HG03108 (cell line): ENCODE measurements at regions not wholly inside any gene's neighbourhood (a gene's known extent, or its start where the extent isn't known, plus 50 kb on each side); places are given as distances from the start of the nearest gene placed in this dataset.
"Not testable (repeated sequence)": the region's sequence is repeated elsewhere in the genome, so short reads cannot be mapped to it uniquely, and the experiment has no call there.

Source experiments
- ATAC-seq: cut with Tn5 transposase; IDR thresholded peaks from one replicate; pipeline ENCODE4 v1.9.1; 2021; ENCODE audit warnings: moderate library complexity; ENCODE audit not compliant: unreplicated experiment

DNA sequence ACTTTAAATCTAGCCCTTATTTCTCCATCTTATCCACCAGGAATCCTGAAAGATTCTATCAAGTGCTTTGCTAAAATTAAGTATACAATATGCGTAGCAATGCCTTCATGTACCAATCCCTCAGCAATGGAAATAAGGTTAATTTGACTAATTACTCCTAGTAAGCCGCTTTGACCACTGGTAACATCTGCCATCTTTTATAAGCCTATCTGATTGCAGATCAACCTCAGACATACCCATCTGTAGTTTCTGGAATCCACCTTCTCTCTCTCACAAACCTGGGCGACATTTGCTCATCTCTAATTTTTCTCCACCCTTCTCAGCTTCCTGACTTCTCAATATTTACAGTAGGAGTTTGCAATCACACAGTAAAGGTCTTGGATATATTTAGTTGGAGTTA is 138.8 kb upstream of the CRHR1 start:
- no peak for ATAC-seq

GRCh38 chr17:45646288-45646988 is 137.7 kb upstream of the CRHR1 start:
- ATAC-seq = no peak

DNA sequence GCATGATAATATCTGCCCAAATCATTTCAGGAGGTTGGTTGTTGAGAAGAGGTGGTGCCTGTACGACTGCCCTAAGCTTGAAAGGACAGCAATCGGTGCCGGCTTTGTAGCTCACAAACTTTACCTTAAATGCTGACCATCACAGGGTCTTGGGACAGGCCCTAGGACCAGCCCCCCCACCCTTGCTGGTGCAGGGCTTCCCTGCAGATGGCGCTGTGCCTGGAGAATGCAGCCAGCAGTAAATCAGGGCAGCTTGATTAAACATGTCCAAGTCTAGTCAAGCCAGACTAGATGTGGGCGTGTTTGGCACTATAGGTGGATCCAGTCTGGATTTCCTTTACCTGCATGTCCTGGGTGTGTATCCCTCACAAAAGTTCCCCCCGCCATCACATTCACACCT is 135.5 kb upstream of the CRHR1 start:
- ATAC-seq = no peak

GRCh38 chr17:45649796-45650195 is 134.3 kb upstream of the CRHR1 start:
- ATAC-seq = no peak

GRCh38 chr17:45650561-45650960 is 133.6 kb upstream of the CRHR1 start:
- ATAC-seq = no peak

DNA sequence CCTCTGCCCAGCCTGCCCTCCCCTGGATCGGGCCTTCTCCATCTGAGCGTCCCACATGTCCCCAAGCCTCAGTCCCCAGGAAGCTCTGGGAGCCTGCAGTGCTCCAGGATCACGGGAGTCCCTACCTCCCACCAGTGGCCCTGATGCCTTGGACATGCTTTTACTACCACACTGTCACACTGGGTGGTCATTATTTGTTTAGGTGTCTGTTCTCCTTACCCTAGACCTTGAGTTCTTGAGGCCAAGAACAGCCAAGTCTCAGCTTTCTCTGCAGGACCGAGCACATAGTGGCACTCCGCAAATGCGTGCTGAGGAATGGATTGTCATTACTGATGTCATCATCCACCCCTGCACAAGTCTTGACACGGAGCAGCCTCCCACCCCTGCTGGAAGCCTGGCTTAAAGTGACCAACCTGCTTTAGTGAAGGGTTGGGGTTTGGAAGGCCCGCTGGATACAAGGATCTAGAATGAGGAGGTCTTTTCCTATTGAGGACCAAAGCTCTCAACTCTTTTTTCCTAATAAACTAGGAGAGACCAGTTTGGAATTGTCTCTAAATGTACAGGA is 132.9 kb upstream of the CRHR1 start:
- no peak for ATAC-seq

DNA sequence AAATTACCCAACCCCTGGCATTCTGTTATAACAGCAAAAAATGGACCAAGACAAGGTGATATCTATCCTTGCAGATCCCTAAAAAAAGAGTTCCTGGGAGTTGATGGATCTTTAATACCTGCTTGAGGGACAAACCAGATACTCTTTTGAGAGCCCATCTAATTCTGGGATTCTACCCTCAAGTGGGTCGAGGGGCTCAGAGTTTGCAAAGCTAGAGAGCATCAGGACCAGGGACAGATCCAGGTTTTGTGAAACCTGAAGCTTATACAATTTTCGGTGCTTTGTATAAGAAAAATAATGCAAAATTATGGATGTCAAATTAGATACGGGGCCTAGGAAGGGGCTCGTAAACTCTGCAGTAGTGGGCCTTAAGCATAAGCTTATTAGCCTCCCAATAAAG is 130.5 kb upstream of the CRHR1 start:
- ATAC-seq = no peak

GRCh38 chr17:45656527-45657181 is 127.5 kb upstream of the CRHR1 start:
- no peak for ATAC-seq

DNA sequence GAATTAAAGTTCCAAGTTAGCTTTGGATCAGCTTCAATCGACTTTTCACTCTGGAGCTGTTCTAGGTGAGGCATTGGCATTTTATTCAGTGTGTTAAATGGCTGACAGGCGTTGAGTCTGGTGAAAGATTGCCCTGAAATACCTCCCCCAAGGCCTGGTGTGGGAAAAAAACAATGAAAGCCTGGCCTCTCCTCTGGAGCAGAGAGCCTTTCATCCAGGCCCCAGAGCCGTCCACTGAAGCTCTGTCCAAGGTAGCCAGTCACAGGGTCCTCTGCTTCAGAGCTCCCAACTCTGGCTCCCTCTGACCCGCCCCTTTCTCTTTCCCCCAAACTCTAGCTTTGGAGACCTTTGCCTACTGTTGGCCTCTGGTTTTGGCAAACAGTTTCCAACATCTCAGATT is 123.6 kb upstream of the CRHR1 start:
- ATAC-seq = no peak

DNA sequence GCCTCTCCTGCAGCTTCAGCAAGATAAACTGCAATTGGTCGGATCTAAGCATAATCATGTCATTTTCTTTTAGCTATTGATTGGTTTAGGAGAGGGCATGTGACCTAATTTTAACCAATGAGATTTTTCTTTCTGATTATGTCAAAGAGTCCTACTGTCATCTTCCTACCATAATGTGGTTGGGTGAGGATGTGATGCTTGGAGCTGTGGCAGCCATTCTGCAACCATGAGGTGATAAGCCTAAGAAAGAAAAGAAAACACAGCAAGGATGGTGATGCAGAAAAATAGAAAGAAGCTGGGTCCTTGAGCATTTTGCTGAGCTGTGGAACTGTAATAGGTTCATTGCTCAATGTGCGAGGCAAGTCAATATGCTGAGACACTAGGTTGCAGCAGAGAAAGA is 121.7 kb upstream of the CRHR1 start:
- no peak for ATAC-seq

GRCh38 chr17:45663772-45664171 is 120.3 kb upstream of the CRHR1 start:
- no peak for ATAC-seq

DNA sequence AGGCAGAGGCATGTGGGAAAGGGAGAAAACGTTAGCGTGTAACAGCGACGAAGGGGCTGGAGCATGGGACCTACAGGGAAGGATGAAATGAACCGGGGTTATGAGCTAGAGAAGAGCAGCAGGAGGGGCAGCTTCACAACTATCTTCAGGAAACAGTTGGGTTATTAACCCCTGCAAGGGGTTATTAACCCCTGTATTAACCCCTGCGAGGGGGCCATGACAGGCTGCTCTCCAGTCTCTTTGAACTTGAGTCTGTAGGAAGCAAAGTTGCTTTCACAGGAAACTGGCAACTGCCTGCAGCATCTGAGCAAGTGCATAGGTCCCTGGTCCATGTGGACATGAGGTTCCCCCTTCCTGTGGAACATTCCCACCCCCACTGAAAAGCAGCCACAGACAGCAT is 119.2 kb upstream of the CRHR1 start:
- no peak for ATAC-seq

DNA sequence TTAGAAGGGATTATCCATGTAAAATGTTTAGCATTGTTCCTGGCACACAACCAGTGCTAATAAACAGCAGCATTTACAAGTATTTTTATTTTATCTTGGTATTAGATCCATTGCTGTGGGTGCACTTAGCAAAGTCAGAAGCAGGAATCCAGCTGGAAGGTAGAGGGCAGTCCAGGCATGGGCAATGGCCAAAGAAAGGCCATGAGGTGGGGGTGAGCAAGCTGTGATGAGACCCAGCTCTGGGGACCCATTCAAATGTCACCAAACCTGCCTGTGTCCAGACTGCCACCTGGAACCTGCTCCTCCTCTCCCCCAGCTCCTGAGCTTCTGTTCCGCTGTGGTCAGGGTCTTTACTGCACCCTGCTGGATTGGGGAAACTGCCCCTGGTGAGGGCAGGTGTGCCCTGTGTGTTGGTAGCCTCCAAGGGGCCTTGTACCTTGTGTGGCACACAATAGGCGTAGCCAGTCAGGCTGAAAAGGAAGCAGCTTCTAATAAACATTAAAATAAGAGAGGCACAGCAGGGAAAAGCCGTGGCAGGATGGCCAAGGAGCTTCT is 118.0 kb upstream of the CRHR1 start:
- ATAC-seq = no peak

GRCh38 chr17:45666641-45667040 is 117.5 kb upstream of the CRHR1 start:
- ATAC-seq = no peak

DNA sequence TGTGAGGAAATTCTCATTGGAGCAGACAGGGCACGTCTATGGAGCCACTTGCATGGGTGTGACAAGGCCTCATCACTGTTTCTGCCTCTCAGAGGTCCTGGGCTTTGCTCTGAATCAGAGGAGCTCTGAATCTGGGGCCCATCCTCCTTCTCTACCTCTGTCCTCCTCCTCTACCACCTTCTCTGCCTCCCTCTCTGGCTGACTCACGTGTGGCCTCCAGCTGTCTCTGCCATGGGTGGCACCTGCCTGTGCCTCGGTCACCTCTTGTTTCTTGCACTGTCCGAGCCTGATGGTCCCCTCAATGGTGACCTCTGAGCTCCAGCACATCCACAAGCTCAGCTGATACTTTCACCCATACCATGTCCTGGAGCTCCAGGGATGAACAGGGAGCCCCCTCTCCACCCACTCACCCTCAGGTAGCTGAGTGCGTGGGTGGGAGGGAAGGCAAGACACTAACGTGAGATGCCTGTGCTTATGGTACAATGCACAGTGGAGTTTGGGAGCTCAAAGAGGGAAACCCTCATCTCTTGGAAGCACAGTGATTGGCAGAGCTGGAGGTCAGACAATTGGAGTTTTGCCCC is 116.4 kb upstream of the CRHR1 start:
- no peak for ATAC-seq

DNA sequence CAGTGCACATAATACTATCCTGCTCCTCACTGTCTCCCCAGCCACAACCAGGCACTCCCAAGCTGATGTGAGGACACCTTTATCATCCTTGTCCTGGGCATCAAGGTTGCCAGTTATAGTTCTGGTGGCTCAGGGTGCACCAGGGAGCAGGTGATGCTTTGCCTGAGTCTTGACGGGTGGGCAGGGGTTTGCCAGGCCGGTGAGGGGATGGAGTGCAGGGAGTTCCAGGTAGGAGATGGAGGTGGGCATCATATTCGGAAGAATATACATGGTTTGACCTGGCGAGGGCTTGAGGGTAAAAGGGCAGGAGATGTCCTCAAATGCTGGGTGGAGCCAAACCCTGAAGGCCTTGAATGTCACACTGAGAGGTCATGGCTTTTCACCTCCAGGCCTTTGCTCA is 115.8 kb upstream of the CRHR1 start:
- no peak for ATAC-seq

DNA sequence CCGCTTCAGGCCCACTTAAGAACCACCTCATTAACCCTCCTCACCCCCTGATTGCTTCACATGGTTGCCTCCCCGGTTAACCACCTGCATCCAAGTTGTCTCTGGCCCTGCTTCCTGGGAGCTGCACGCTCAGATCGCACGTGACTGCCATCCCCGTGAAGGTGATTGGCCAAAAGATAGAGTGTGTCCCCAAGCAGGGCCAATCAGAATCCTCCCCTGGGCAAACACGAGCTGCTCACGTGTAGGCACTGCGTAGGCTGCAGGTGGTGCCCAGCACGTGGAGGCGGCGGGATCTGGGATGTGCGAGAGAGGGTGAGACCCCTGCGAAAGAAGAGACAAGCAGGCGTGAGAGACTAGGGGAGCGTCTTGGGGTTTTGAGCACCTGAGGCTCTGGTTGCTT is 111.8 kb upstream of the CRHR1 start:
- no peak for ATAC-seq

- no peak for ATAC-seq
Observed at GRCh38 chr17:45672792-45673191, 111.3 kb upstream of the CRHR1 start.

- not testable (repeated sequence) for ATAC-seq
Observed at GRCh38 chr17:45673759-45674158, 110.4 kb upstream of the CRHR1 start.

- ATAC-seq = no peak
Observed at GRCh38 chr17:45675012-45675411, 109.1 kb upstream of the CRHR1 start.

GRCh38 chr17:45675892-45676291 is 108.2 kb upstream of the CRHR1 start:
- no peak for ATAC-seq

- ATAC-seq = no peak
Observed at GRCh38 chr17:45676695-45677094, 107.4 kb upstream of the CRHR1 start.
